ENCODE measurements at regions not wholly inside any gene's neighbourhood (a gene's known extent, or its start where the extent isn't known, plus 50 kb on each side); places are given as distances from the start of the nearest gene placed in this dataset.

DNA sequence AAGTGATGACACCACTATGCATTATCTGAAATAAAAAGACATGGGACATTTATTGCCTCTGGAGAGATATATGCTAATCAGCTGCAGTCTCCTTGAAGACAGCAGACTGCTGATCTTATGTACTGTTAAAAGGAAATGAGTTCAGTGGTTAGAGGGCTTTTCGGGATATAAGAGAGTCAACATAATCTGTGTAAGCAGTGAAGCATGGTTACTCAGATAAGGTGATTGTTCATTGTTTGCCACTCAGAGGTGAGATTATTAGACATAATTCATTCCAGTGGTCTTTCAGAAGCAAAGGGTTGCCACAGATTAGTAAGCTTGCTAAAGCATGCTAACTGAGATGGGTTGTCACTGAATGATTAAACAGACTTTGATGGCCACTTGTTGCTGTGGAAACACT lies 1450.7 kb upstream of the ADGRB3 start (continued):
- TF ChIP-seq HNRNPLL (IDR thresholded peaks at IDR 0.05; ENCODE audit: low read depth, low read length, poor library complexity, severe bottlenecking), result no peak
- no peak for TF ChIP-seq EHMT2 (IDR thresholded peaks at IDR 0.05)
- TF ChIP-seq CBFA2T2 (conservative IDR thresholded peaks at IDR 0.05), result peak; percentile 80
- TF ChIP-seq SMARCA4 (IDR thresholded peaks at IDR 0.05), result peak; percentile 42; the same call in 1 of the 2 replicates
- no peak for TF ChIP-seq TGIF2 (CRISPR knock-in tag; IDR thresholded peaks at IDR 0.05)
- TF ChIP-seq, protein P1, sequence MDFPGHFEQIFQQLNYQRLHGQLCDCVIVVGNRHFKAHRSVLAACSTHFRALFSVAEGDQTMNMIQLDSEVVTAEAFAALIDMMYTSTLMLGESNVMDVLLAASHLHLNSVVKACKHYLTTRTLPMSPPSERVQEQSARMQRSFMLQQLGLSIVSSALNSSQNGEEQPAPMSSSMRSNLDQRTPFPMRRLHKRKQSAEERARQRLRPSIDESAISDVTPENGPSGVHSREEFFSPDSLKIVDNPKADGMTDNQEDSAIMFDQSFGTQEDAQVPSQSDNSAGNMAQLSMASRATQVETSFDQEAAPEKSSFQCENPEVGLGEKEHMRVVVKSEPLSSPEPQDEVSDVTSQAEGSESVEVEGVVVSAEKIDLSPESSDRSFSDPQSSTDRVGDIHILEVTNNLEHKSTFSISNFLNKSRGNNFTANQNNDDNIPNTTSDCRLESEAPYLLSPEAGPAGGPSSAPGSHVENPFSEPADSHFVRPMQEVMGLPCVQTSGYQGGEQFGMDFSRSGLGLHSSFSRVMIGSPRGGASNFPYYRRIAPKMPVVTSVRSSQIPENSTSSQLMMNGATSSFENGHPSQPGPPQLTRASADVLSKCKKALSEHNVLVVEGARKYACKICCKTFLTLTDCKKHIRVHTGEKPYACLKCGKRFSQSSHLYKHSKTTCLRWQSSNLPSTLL (IDR thresholded peaks at IDR 0.05), result no peak
- TF ChIP-seq MYNN (IDR thresholded peaks at IDR 0.05), result no peak
- no peak for TF ChIP-seq MYNN (CRISPR knock-in tag; IDR thresholded peaks at IDR 0.05)
- no peak for TF ChIP-seq ESRRA (IDR thresholded peaks at IDR 0.05; ENCODE audit: borderline replicate concordance, low read depth)
- TF ChIP-seq FOS (IDR thresholded peaks at IDR 0.05; ENCODE audit: extremely low read depth, insufficient read length), result no peak
- no peak for TF ChIP-seq DMBX1 (CRISPR knock-in tag; IDR thresholded peaks at IDR 0.05; ENCODE audit: borderline replicate concordance)
- no peak for TF ChIP-seq SAFB2 (IDR thresholded peaks at IDR 0.05; ENCODE audit: borderline replicate concordance, low read depth, low read length, severe bottlenecking)
- no peak for TF ChIP-seq SAFB (IDR thresholded peaks at IDR 0.05; ENCODE audit: borderline replicate concordance, low read depth, low read length)
- no peak for TF ChIP-seq MXI1 (IDR thresholded peaks at IDR 0.05; ENCODE audit: low read depth, low read length)
- TF ChIP-seq NFE2L1 (tag; IDR thresholded peaks at IDR 0.05; ENCODE audit: borderline replicate concordance, low read depth), result no peak
- TF ChIP-seq ZBTB11 (CRISPR knock-in tag; IDR thresholded peaks at IDR 0.05), result no peak
- TF ChIP-seq ARID1B (IDR thresholded peaks at IDR 0.05), result peak; percentile 81
- no peak for TF ChIP-seq JUN (IDR thresholded peaks at IDR 0.05; ENCODE audit: borderline replicate concordance, low read depth, low read length)
- TF ChIP-seq JUN (CRISPR knock-in tag; IDR thresholded peaks at IDR 0.05; ENCODE audit: borderline replicate concordance), result no peak
- no peak for TF ChIP-seq NONO (IDR thresholded peaks at IDR 0.05; ENCODE audit: low read depth in 2 of 2, low read length in 1 of 2)
- no peak for TF ChIP-seq MAFG (tag; conservative IDR thresholded peaks at IDR 0.05)
- peak; percentile 39; the same call in 1 of the 2 replicates for TF ChIP-seq NFIC (IDR thresholded peaks at IDR 0.05)
- TF ChIP-seq ARNT (IDR thresholded peaks at IDR 0.05), result no peak
- TF ChIP-seq MNT (conservative IDR thresholded peaks at IDR 0.05), result no peak

Measured in K562 (cell line).